DOHH2 (cell line): ENCODE measurements at regions not wholly inside any gene's neighbourhood (a gene's known extent, or its start where the extent isn't known, plus 50 kb on each side); places are given as distances from the start of the nearest gene placed in this dataset.

Experiments
- H3F3A ChIP-seq: fragments of 200-600 bp; sonication (generic), shearing (Covaris generic); 2 replicates; pipeline ENCODE4 v1.6.0; 2016; ENCODE audit warnings: antibody characterized with exemption, mild to moderate bottlenecking; ENCODE audit not compliant: control insufficient read depth, insufficient read depth
- H3K27ac ChIP-seq: fragments of 200-600 bp; sonication (generic); 2 replicates; pipeline ENCODE4 v1.5.1; 2014; ENCODE audit warnings: low read depth, mild to moderate bottlenecking, low read length, moderate library complexity
- H3K27me3 ChIP-seq: fragments of 200-600 bp; sonication (generic); 2 replicates; pipeline ENCODE4 v1.6.1; 2014; ENCODE audit warnings: mild to moderate bottlenecking, low read length, mixed read lengths; ENCODE audit not compliant: control insufficient read depth
- H3K36me3 ChIP-seq: fragments of 200-600 bp; sonication (generic); 2 replicates; pipeline ENCODE4 v1.6.1; 2014; ENCODE audit warnings: mild to moderate bottlenecking, low read length, moderate library complexity, mixed read lengths; ENCODE audit not compliant: control insufficient read depth
- H3K4me1 ChIP-seq: fragments of 200-600 bp; sonication (generic); 2 replicates; pipeline ENCODE4 v1.6.1; 2014; ENCODE audit warnings: mild to moderate bottlenecking, low read length, mixed read lengths; ENCODE audit not compliant: control insufficient read depth
- H3K4me2 ChIP-seq: fragments of 200-600 bp; sonication (generic); 2 replicates; pipeline ENCODE4 v1.6.0; 2014; ENCODE audit warnings: mild to moderate bottlenecking, low read length, moderate library complexity
- H3K4me3 ChIP-seq: fragments of 200-600 bp; sonication (generic); 2 replicates; pipeline ENCODE4 v1.5.1; 2014; ENCODE audit warnings: mild to moderate bottlenecking, low read length, mixed read lengths
- H3K79me2 ChIP-seq: fragments of 200-600 bp; sonication (generic); 2 replicates; pipeline ENCODE4 v1.6.1; 2014; ENCODE audit warnings: mild to moderate bottlenecking, low read length, mixed read lengths; ENCODE audit not compliant: control insufficient read depth
- H3K9me2 ChIP-seq: fragments of 200-600 bp; sonication (generic); replicated peaks from 2 replicates; pipeline ENCODE4 v1.6.1; 2014; ENCODE audit warnings: mild to moderate bottlenecking, low read length, mixed read lengths; ENCODE audit not compliant: control insufficient read depth
- H3K9me3 ChIP-seq: fragments of 200-600 bp; sonication (generic); 2 replicates; pipeline ENCODE4 v1.6.1; 2014; ENCODE audit warnings: antibody characterized with exemption, low read length, mixed read lengths; ENCODE audit not compliant: control insufficient read depth, insufficient read depth
- H4K20me1 ChIP-seq: fragments of 200-600 bp; sonication (generic); 2 replicates; pipeline ENCODE4 v1.6.0; 2014; ENCODE audit warnings: low read depth, mild to moderate bottlenecking, antibody characterized with exemption, low read length, moderate library complexity; ENCODE audit not compliant: control insufficient read depth, insufficient read depth
- CTCF ChIP-seq: fragments of 200-600 bp; sonication (generic); IDR thresholded peaks from one replicate; pipeline ENCODE4 v1.5.1; 2014; ENCODE audit warnings: antibody characterized with exemption, mild to moderate bottlenecking, low read depth, low read length; ENCODE audit not compliant: poor library complexity, severe bottlenecking
- EZH2phosphoT487 ChIP-seq: fragments of 200-600 bp; sonication (generic); IDR thresholded peaks from 2 replicates; pipeline ENCODE4 v1.6.1; 2017; ENCODE audit warnings: borderline replicate concordance, mild to moderate bottlenecking, antibody characterized with exemption, low read length, moderate library complexity, mixed read lengths

- Histone ChIP-seq H3K9me2 (no peaks in the 10 kb centered on the region), H4K20me1 (no peaks in the 10 kb centered on the region), H3K4me3 (no peak overlapping the region), H3K27ac (no peak overlapping the region), H3K79me2 (no peaks in the 10 kb centered on the region), H3K9me3 (0 out of 2 replicates have a peak, but pooled peaks cover 7% of the 10 kb centered on the region), H3K4me1 (no peaks in the 10 kb centered on the region), H3K4me2 (no peak overlapping the region), H3K27me3 (no peaks in the 10 kb centered on the region), H3F3A (no peaks in the 10 kb centered on the region), H3K36me3 (no peaks in the 10 kb centered on the region)
- TF ChIP-seq EZH2phosphoT487, result no peak
- TF ChIP-seq CTCF, result no peak
Observed at GRCh38 chr9:17025281-17025680, 109.6 kb upstream of the CNTLN start.

DNA sequence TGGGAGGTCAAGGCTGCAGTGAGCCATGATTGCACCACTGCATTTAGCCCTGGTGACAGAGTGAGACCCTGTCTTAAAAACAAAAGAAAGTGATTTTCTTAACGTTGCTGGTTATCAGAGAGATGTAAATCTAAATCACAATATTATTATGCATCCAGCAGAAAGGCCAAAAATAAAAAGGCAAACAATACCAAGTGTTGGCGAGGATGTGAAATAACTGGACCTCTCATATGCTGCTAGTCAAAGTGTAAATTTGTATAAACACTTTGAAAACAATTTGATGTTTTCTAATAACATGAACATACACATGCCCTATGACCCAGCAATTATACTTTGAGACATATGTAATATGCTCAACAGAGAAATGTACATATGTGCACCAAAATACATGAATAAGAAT, 110.7 kb upstream of the CNTLN start:
- Histone ChIP-seq H3K36me3 (no peaks in the 10 kb centered on the region), H3K4me1 (no peaks in the 10 kb centered on the region), H3K27ac (no peak overlapping the region), H3K27me3 (no peaks in the 10 kb centered on the region), H4K20me1 (no peaks in the 10 kb centered on the region), H3K79me2 (no peaks in the 10 kb centered on the region), H3K9me2 (no peaks in the 10 kb centered on the region), H3K9me3 (0 out of 2 replicates have a peak, but pooled peaks cover 7% of the 10 kb centered on the region), H3K4me3 (no peak overlapping the region), H3F3A (no peaks in the 10 kb centered on the region), H3K4me2 (no peak overlapping the region)
- TF ChIP-seq CTCF (no peak), EZH2phosphoT487 (no peak)

DNA sequence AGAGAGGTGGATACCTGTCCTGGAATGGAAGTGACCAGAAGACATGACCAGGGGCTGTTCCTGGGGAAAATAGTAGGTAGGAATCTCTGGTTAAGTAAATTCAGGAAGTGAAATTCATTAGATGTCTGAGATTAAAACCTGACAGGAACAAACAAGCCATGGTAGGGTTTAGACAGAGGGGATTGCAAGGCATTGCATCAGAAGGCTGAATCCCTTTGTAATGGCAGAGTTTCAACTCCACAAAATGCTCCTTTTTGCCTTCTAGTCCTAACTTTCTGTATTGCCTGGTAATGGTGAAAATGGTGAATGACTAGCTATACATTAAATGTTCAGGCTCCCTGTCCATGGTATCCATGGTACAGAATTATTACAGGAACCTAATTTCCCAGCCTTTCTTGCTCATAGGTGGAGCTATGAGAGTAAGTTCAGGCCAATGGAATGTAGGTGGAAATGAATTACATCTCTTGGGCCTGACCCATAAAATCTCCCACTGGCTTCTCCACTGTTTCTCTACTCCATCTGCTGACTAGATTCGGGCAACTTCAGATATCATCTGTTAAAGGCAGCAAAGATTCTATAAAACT, 113.4 kb upstream of the CNTLN start:
- H3K27ac ChIP-seq, result no peak overlapping the region
- TF ChIP-seq CTCF, result no peak
- TF ChIP-seq EZH2phosphoT487, result no peak
- H3F3A ChIP-seq, result no peaks in the 10 kb centered on the region
- H3K9me3 ChIP-seq, result 0 out of 2 replicates have a peak, but pooled peaks cover 7% of the 10 kb centered on the region
- H3K4me1 ChIP-seq, result no peaks in the 10 kb centered on the region
- no peaks in the 10 kb centered on the region for H3K9me2 ChIP-seq
- H3K4me3 ChIP-seq, result no peak overlapping the region
- no peaks in the 10 kb centered on the region for H4K20me1 ChIP-seq
- no peak overlapping the region for H3K4me2 ChIP-seq
- no peaks in the 10 kb centered on the region for H3K36me3 ChIP-seq
- no peaks in the 10 kb centered on the region for H3K79me2 ChIP-seq
- no peaks in the 10 kb centered on the region for H3K27me3 ChIP-seq
